Ascending aorta (tissue), 2 donors: ENCODE measurements at regions not wholly inside any gene's neighbourhood (a gene's known extent, or its start where the extent isn't known, plus 50 kb on each side); places are given as distances from the start of the nearest gene placed in this dataset.

ENCODE experiments used
- DNase-seq, 2 donors: peaks; one replicate each; pipeline ENCODE4 v3.0.0-alpha.2; 2019; ENCODE audit warnings: low spot score in 2 of 2
- H3K27ac ChIP-seq, 2 donors: fragments of 200-600 bp; sonication (generic); one replicate each; pipeline ENCODE4 v1.5.1; 2016 to 2017; ENCODE audit warnings: mild to moderate bottlenecking in 1 of 2
- H3K27me3 ChIP-seq: fragments of 200-600 bp; sonication (generic); one replicate; pipeline ENCODE4 v1.5.1; 2017
- H3K36me3 ChIP-seq, 2 donors: fragments of 200-600 bp; sonication (generic); one replicate each; pipeline ENCODE4 v1.5.1; 2016
- H3K4me1 ChIP-seq, 2 donors: fragments of 200-600 bp; sonication (generic); one replicate each; pipeline ENCODE4 v1.5.1; 2016 to 2017; ENCODE audit warnings: mild to moderate bottlenecking in 1 of 2
- H3K4me3 ChIP-seq, 2 donors: fragments of 200-600 bp; sonication (generic); one replicate each; pipeline ENCODE4 v1.5.1; 2016 to 2017; ENCODE audit warnings: mild to moderate bottlenecking in 1 of 2
- H3K9me3 ChIP-seq, 2 donors: fragments of 200-600 bp; sonication (generic); one replicate each; pipeline ENCODE4 v1.5.1; 2016
- CTCF ChIP-seq, 3 experiments: fragments of 200-600 bp in 2 of 3; fragments of 450-650 bp in 1 of 3; sonication (generic) in 2 of 3; IDR thresholded peaks; one replicate each; pipeline ENCODE4 v1.5.1; 2016 to 2019; ENCODE audit warnings: antibody characterized with exemption in 3 of 3, mild to moderate bottlenecking in 1 of 3, moderate library complexity in 1 of 3
- intact Hi-C: fragments of 100-400 bp; cut with DNase I; formaldehyde crosslinking; loops from one replicate; pipeline ENCODE4 v1.15.1; 2023

GRCh38 chr7:70925411-70926115 lies 206.4 kb upstream of the GALNT17 start:
- no peak for DNase-seq
- no peak overlapping the region for H3K27ac ChIP-seq
- no peaks in the 10 kb centered on the region for H3K36me3 ChIP-seq
- H3K4me1 ChIP-seq, result no peaks in the 10 kb centered on the region
- H3K9me3 ChIP-seq, result no peaks in the 10 kb centered on the region
- intact Hi-C loops, result no loop called here
- no peak for TF ChIP-seq CTCF (IDR thresholded peaks at IDR 0.05)
- H3K4me3 ChIP-seq, result no peak overlapping the region
- no peaks in the 10 kb centered on the region for H3K27me3 ChIP-seq

GRCh38 chr7:70926666-70927065 lies 205.3 kb upstream of the GALNT17 start:
- TF ChIP-seq CTCF (IDR thresholded peaks at IDR 0.05), result no peak
- DNase-seq, result no peak
- H3K27me3 ChIP-seq, result no peaks in the 10 kb centered on the region
- H3K27ac ChIP-seq, result no peak overlapping the region
- no peaks in the 10 kb centered on the region for H3K4me1 ChIP-seq
- H3K36me3 ChIP-seq, result no peaks in the 10 kb centered on the region
- intact Hi-C loops, result no loop called here
- H3K4me3 ChIP-seq, result no peak overlapping the region
- no peaks in the 10 kb centered on the region for H3K9me3 ChIP-seq

- peak in 1 of 2 donors; percentile 30 for DNase-seq
- intact Hi-C loops, result no loop called here
- Histone ChIP-seq H3K36me3 (no peaks in the 10 kb centered on the region), H3K27me3 (no peaks in the 10 kb centered on the region), H3K27ac (no peak overlapping the region), H3K9me3 (no peaks in the 10 kb centered on the region), H3K4me3 (no peak overlapping the region), H3K4me1 (no peaks in the 10 kb centered on the region)
- TF ChIP-seq CTCF (IDR thresholded peaks at IDR 0.05), result no peak
These were observed 196.6 kb upstream of the GALNT17 start for GRCh38 chr7:70935311-70935710.

DNA sequence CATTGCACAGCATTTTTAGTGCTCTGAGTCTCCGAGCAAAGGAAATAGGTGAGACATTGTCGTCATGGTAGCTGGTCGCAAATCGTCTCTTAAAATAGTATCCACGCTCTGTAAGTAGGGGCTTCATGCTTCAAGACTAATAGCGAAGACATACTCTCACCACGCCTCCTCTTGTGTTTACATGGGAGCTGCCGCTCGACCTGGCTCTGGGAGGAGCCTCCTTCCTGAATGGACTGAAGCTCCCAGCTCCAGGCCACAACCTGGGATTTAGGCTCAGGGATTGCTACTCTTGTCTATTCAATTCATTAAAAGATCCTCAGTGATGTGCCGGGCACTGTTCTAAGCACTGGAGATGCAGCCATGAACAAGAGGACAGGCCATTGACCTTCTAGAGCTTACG lies 196.1 kb upstream of the GALNT17 start:
- H3K4me1 ChIP-seq, result no peaks in the 10 kb centered on the region
- no peaks in the 10 kb centered on the region for H3K36me3 ChIP-seq
- H3K4me3 ChIP-seq, result no peak overlapping the region
- no peaks in the 10 kb centered on the region for H3K9me3 ChIP-seq
- TF ChIP-seq CTCF (IDR thresholded peaks at IDR 0.05), result no peak
- intact Hi-C loops, result no loop called here
- H3K27ac ChIP-seq, result no peak overlapping the region
- DNase-seq, result peak in 1 of 2 donors; percentile 40
- H3K27me3 ChIP-seq, result no peaks in the 10 kb centered on the region

- TF ChIP-seq CTCF (IDR thresholded peaks at IDR 0.05), result no peak
- H3K9me3 ChIP-seq, result no peaks in the 10 kb centered on the region
- DNase-seq, result peak in 1 of 2 donors; percentile 28
- no peak overlapping the region for H3K4me3 ChIP-seq
- intact Hi-C loops, result no loop called here
- no peaks in the 10 kb centered on the region for H3K36me3 ChIP-seq
- H3K27me3 ChIP-seq, result no peaks in the 10 kb centered on the region
- no peaks in the 10 kb centered on the region for H3K4me1 ChIP-seq
- no peak overlapping the region for H3K27ac ChIP-seq
These were observed 194.5 kb upstream of the GALNT17 start for GRCh38 chr7:70937424-70937823.

DNA sequence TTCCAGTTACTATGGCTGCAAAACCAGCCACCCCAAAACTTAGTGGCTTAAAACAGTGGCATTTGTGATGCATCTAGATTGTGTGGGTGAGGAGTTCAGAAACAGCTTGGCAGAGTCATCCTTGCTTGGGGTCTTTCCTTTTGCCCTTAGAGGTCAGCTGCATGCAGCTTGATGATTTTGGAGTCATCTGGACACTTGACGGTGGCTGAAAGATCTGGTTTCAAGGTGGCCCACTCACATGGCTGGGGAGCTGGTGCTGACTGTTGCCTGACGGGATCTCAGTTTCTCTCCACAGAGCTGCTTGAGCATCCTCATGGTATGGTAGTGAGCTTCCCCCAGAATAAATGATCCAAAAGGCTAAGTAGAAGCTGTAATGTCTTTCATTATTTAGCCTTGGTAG lies 191.3 kb upstream of the GALNT17 start:
- intact Hi-C loops, result no loop called here
- H3K9me3 ChIP-seq, result no peaks in the 10 kb centered on the region
- TF ChIP-seq CTCF (IDR thresholded peaks at IDR 0.05), result no peak
- no peak overlapping the region for H3K4me3 ChIP-seq
- no peak for DNase-seq
- no peak overlapping the region for H3K27ac ChIP-seq
- H3K36me3 ChIP-seq, result no peaks in the 10 kb centered on the region
- no peaks in the 10 kb centered on the region for H3K27me3 ChIP-seq
- no peaks in the 10 kb centered on the region for H3K4me1 ChIP-seq
